Dermis microvascular lymphatic vessel endothelial cell (primary cell): ENCODE measurements at regions not wholly inside any gene's neighbourhood (a gene's known extent, or its start where the extent isn't known, plus 50 kb on each side); places are given as distances from the start of the nearest gene placed in this dataset.

Experiments used
- DNase-seq, 2 donors: peaks; one replicate each; pipeline versions ENCODE4 v3.0.0 to v3.0.0-alpha.2; 2010; ENCODE audit warnings: low read depth in 2 of 2

- no peak for DNase-seq
These were observed 63.4 kb upstream of the MAP3K7 start for GRCh38 chr6:90650041-90650940.

GRCh38 chr6:90648873-90649272 lies 62.0 kb upstream of the MAP3K7 start:
- no peak for DNase-seq

DNA sequence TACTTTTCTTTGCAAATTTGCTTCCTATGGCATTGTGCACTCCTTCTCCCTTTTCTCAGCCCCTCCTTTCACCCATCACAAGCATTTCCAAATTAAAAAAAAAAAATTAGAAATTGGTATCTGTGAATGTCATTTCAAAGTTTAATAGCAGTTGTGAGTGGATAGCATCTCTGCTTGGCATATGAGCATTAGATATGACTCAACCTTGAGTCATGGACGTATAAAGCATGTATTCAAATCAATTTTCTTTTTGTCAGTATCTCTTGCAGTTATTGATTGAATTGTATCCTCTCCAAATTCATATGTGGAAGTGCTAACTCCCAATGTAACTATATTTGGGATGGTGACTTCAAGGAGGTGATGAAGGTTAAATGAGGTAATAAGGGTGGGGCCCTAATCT lies 60.1 kb upstream of the MAP3K7 start:
- no peak for DNase-seq

DNA sequence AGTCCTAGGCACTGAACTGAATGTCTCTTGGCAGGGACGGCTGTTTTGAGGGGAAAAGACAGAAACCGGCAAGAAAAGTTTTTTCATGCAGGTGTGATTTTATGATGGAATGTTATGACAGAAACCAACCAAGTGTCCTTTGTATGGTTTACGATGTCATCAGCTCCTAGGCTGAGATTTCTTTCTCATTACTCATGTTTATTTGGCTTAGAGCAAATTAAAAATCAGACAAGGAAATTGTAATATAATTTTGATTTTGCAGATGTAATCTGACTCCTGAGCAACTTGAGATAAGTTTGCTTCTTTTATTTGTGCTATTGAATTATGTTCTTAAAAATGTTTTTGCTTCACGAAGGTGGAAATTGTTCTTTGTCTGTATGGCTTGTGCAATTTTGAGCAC lies 58.8 kb upstream of the MAP3K7 start:
- DNase-seq = no peak

GRCh38 chr6:90644492-90644891 lies 57.6 kb upstream of the MAP3K7 start:
- DNase-seq = no peak

DNA sequence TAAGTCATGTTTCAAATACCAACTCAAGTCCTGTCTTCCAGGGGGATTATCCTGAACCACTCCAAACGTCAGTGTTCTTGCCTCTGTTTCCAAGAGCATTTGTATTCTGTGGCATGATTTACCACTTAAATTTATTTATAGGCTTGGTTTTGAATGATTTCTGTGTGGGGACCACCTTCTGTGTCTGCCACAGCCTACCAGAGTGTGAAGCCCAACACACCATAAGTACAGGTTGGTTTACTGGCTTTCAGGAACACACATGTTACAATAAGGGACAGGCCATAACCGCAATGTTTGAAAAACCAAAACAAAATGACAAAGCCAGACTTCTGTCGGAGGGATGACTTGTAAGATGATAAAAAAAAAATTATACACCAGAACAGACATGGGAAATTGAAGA lies 56.5 kb upstream of the MAP3K7 start:
- no peak for DNase-seq

- no peak for DNase-seq
These were observed 50.4 kb upstream of the MAP3K7 start for GRCh38 chr6:90637320-90637719.
